Natural killer cell treated with Interleukin-12 subunit alpha and Interleukin-12 subunit beta and Interleukin-15 and Interleukin-18, amount 100 ng/mL, for 72 hours (primary cell): ENCODE measurements at regions not wholly inside any gene's neighbourhood (a gene's known extent, or its start where the extent isn't known, plus 50 kb on each side); places are given as distances from the start of the nearest gene placed in this dataset.
"Not testable (repeated sequence)": the region's sequence is repeated elsewhere in the genome, so short reads cannot be mapped to it uniquely, and the experiment has no call there.

Experiments used
- ATAC-seq, 2 donors: fragments of 150-1000 bp; cut with Tn5 transposase in 1 of 2; sonication (Bioruptor Pico), chemical (Tn5 transposase) in 1 of 2; 2 replicates each; pipeline ENCODE4 v1.10.0; 2021
- DNase-seq: peaks from one replicate; pipeline ENCODE4 v3.0.0; 2022; ENCODE audit warnings: low spot score
- H3K27ac Mint-ChIP-seq, 2 donors: 1 replicate in 1 of 2; 2 replicates in 1 of 2; pipeline ENCODE4 v1.8.0; 2022; ENCODE audit warnings: mixed read lengths in 2 of 2, mild to moderate bottlenecking in 1 of 2, moderate library complexity in 1 of 2
- H3K27me3 Mint-ChIP-seq, 2 donors: 1 replicate in 1 of 2; 2 replicates in 1 of 2; pipeline ENCODE4 v1.8.0; 2022; ENCODE audit warnings: mixed read lengths in 2 of 2
- H3K36me3 Mint-ChIP-seq: one replicate; pipeline ENCODE4 v1.8.0; 2022; ENCODE audit warnings: mixed read lengths
- H3K4me1 Mint-ChIP-seq, 2 donors: 1 replicate in 1 of 2; 2 replicates in 1 of 2; pipeline ENCODE4 v1.8.0; 2022; ENCODE audit warnings: low read depth in 2 of 2, mixed read lengths in 2 of 2, mild to moderate bottlenecking in 1 of 2
- H3K4me3 Mint-ChIP-seq: one replicate; pipeline ENCODE4 v1.8.0; 2022; ENCODE audit warnings: mixed read lengths
- H3K9me3 Mint-ChIP-seq: 2 replicates; pipeline ENCODE4 v1.8.0; 2022; ENCODE audit warnings: mixed read lengths

- ATAC-seq, result no peak
- Mint-ChIP-seq H3K27ac (no peak overlapping the region), H3K4me3 (no peak overlapping the region), H3K36me3 (no peaks in the 10 kb centered on the region), H3K9me3 (peaks cover 12% of the 10 kb centered on the region), H3K4me1 (no peaks in the 10 kb centered on the region), H3K27me3 (no peaks in the 10 kb centered on the region)
- DNase-seq, result no peak
Observed at GRCh38 chr5:93246090-93246855, 334.7 kb downstream of the NR2F1-AS1 start.

GRCh38 chr5:93245226-93245625, 335.8 kb downstream of the NR2F1-AS1 start:
- no peak for ATAC-seq
- peaks cover 12% of the 10 kb centered on the region for H3K9me3 Mint-ChIP-seq
- no peak overlapping the region for H3K4me3 Mint-ChIP-seq
- H3K27me3 Mint-ChIP-seq, result no peaks in the 10 kb centered on the region
- no peaks in the 10 kb centered on the region for H3K36me3 Mint-ChIP-seq
- H3K4me1 Mint-ChIP-seq, result no peaks in the 10 kb centered on the region
- DNase-seq, result no peak
- no peak overlapping the region for H3K27ac Mint-ChIP-seq

GRCh38 chr5:93243481-93243880, 337.5 kb downstream of the NR2F1-AS1 start:
- no peaks in the 10 kb centered on the region for H3K4me1 Mint-ChIP-seq
- H3K27me3 Mint-ChIP-seq, result no peaks in the 10 kb centered on the region
- DNase-seq (no peak), ATAC-seq (no peak)
- no peak overlapping the region for H3K27ac Mint-ChIP-seq
- H3K9me3 Mint-ChIP-seq, result peaks cover 18% of the 10 kb centered on the region
- no peaks in the 10 kb centered on the region for H3K36me3 Mint-ChIP-seq
- H3K4me3 Mint-ChIP-seq, result no peak overlapping the region

GRCh38 chr5:93240228-93240834, 340.7 kb downstream of the NR2F1-AS1 start:
- no peak for ATAC-seq
- no peaks in the 10 kb centered on the region for H3K36me3 Mint-ChIP-seq
- no peaks in the 10 kb centered on the region for H3K4me1 Mint-ChIP-seq

GRCh38 chr5:93236807-93237421, 344.1 kb downstream of the NR2F1-AS1 start:
- H3K4me3 Mint-ChIP-seq, result no peak overlapping the region
- no peaks in the 10 kb centered on the region for H3K36me3 Mint-ChIP-seq
- DNase-seq (no peak), ATAC-seq (no peak)
- no peak overlapping the region for H3K27ac Mint-ChIP-seq
- H3K27me3 Mint-ChIP-seq, result no peaks in the 10 kb centered on the region
- H3K9me3 Mint-ChIP-seq, result peaks cover 10% of the 10 kb centered on the region
- no peaks in the 10 kb centered on the region for H3K4me1 Mint-ChIP-seq

More at GRCh38 chr5:93240228-93240834, 340.7 kb downstream of the NR2F1-AS1 start:
- H3K9me3 Mint-ChIP-seq, result peaks cover 19% of the 10 kb centered on the region
- no peak overlapping the region for H3K27ac Mint-ChIP-seq
- DNase-seq, result no peak
- H3K27me3 Mint-ChIP-seq, result no peaks in the 10 kb centered on the region
- H3K4me3 Mint-ChIP-seq, result no peak overlapping the region

GRCh38 chr5:93235761-93236160, 345.3 kb downstream of the NR2F1-AS1 start:
- H3K27ac Mint-ChIP-seq, result no peak overlapping the region
- H3K27me3 Mint-ChIP-seq, result no peaks in the 10 kb centered on the region
- no peaks in the 10 kb centered on the region for H3K36me3 Mint-ChIP-seq
- H3K9me3 Mint-ChIP-seq, result peaks cover 10% of the 10 kb centered on the region
- DNase-seq, result no peak
- ATAC-seq, result no peak
- H3K4me1 Mint-ChIP-seq, result no peaks in the 10 kb centered on the region
- H3K4me3 Mint-ChIP-seq, result no peak overlapping the region

GRCh38 chr5:93226202-93226735, 354.8 kb downstream of the NR2F1-AS1 start:
- H3K4me1 Mint-ChIP-seq, result no peaks in the 10 kb centered on the region
- peaks cover 9% of the 10 kb centered on the region for H3K9me3 Mint-ChIP-seq
- H3K27ac Mint-ChIP-seq, result no peak overlapping the region
- H3K27me3 Mint-ChIP-seq, result no peaks in the 10 kb centered on the region
- H3K4me3 Mint-ChIP-seq, result no peak overlapping the region
- no peaks in the 10 kb centered on the region for H3K36me3 Mint-ChIP-seq
- no peak for DNase-seq
- ATAC-seq, result no peak

- no peaks in the 10 kb centered on the region for H3K36me3 Mint-ChIP-seq
- H3K27ac Mint-ChIP-seq, result no peak overlapping the region
- H3K9me3 Mint-ChIP-seq, result peaks cover 9% of the 10 kb centered on the region
- ATAC-seq (no peak), DNase-seq (no peak)
- H3K27me3 Mint-ChIP-seq, result no peaks in the 10 kb centered on the region
- H3K4me3 Mint-ChIP-seq, result no peak overlapping the region
- no peaks in the 10 kb centered on the region for H3K4me1 Mint-ChIP-seq
Observed at GRCh38 chr5:93225748-93226147, 355.3 kb downstream of the NR2F1-AS1 start.

GRCh38 chr5:93224624-93225023, 356.4 kb downstream of the NR2F1-AS1 start:
- DNase-seq (no peak), ATAC-seq (no peak)
- Mint-ChIP-seq H3K9me3 (peaks cover 9% of the 10 kb centered on the region), H3K36me3 (no peaks in the 10 kb centered on the region), H3K4me3 (no peak overlapping the region), H3K27ac (no peak overlapping the region), H3K27me3 (no peaks in the 10 kb centered on the region), H3K4me1 (no peaks in the 10 kb centered on the region)

- H3K4me1 Mint-ChIP-seq, result no peaks in the 10 kb centered on the region
- H3K4me3 Mint-ChIP-seq, result no peak overlapping the region
- peaks cover 3% of the 10 kb centered on the region for H3K9me3 Mint-ChIP-seq
- H3K27me3 Mint-ChIP-seq, result no peaks in the 10 kb centered on the region
- no peaks in the 10 kb centered on the region for H3K36me3 Mint-ChIP-seq
- ATAC-seq (no peak), DNase-seq (no peak)
- no peak overlapping the region for H3K27ac Mint-ChIP-seq
Observed at GRCh38 chr5:93221773-93222172, 359.2 kb downstream of the NR2F1-AS1 start.

- Mint-ChIP-seq H3K4me3 (no peak overlapping the region), H3K36me3 (no peaks in the 10 kb centered on the region), H3K4me1 (no peaks in the 10 kb centered on the region), H3K27ac (no peak overlapping the region), H3K9me3 (peaks cover 3% of the 10 kb centered on the region), H3K27me3 (no peaks in the 10 kb centered on the region)
- no peak for ATAC-seq
- no peak for DNase-seq
Observed at GRCh38 chr5:93220431-93220830, 360.6 kb downstream of the NR2F1-AS1 start.

- Mint-ChIP-seq H3K4me1 (no peaks in the 10 kb centered on the region), H3K36me3 (no peaks in the 10 kb centered on the region), H3K27ac (no peak overlapping the region), H3K4me3 (no peak overlapping the region), H3K27me3 (no peaks in the 10 kb centered on the region), H3K9me3 (no peaks in the 10 kb centered on the region)
- DNase-seq, result no peak
- no peak for ATAC-seq
Observed at GRCh38 chr5:93219641-93220145, 361.3 kb downstream of the NR2F1-AS1 start.

GRCh38 chr5:93213111-93213794, 367.8 kb downstream of the NR2F1-AS1 start:
- not testable (repeated sequence) for ATAC-seq, DNase-seq, H3K27me3 Mint-ChIP-seq, H3K27ac Mint-ChIP-seq, H3K36me3 Mint-ChIP-seq, H3K9me3 Mint-ChIP-seq, H3K4me1 Mint-ChIP-seq, H3K4me3 Mint-ChIP-seq
